ENCODE measurements at regions not wholly inside any gene's neighbourhood (a gene's known extent, or its start where the extent isn't known, plus 50 kb on each side); places are given as distances from the start of the nearest gene placed in this dataset.
"Not testable (repeated sequence)": the region's sequence is repeated elsewhere in the genome, so short reads cannot be mapped to it uniquely, and the experiment has no call there.

GRCh38 chrX:9286234-9286633, 178.6 kb upstream of the TBL1X start:
- no peak for TF ChIP-seq CTCF (conservative IDR thresholded peaks at IDR 0.05; ENCODE audit: low read depth, low read length)
- DNase-seq (ENCODE audit: low read depth), result no peak
- no peak overlapping the region for H3K4me3 ChIP-seq (ENCODE audit: low read depth, low read length)

GRCh38 chrX:9291629-9292028, 173.2 kb upstream of the TBL1X start:
- peak; percentile 5 for DNase-seq (ENCODE audit: low read depth)
- TF ChIP-seq CTCF (conservative IDR thresholded peaks at IDR 0.05; ENCODE audit: low read depth, low read length), result no peak
- H3K4me3 ChIP-seq (ENCODE audit: low read depth, low read length), result peak overlapping the region; percentile 45

- no peak for DNase-seq (ENCODE audit: low read depth)
- H3K4me3 ChIP-seq (ENCODE audit: low read depth, low read length), result no peak overlapping the region
- no peak for TF ChIP-seq CTCF (conservative IDR thresholded peaks at IDR 0.05; ENCODE audit: low read depth, low read length)
Measured at GRCh38 chrX:9293051-9293496, 171.8 kb upstream of the TBL1X start.

DNA sequence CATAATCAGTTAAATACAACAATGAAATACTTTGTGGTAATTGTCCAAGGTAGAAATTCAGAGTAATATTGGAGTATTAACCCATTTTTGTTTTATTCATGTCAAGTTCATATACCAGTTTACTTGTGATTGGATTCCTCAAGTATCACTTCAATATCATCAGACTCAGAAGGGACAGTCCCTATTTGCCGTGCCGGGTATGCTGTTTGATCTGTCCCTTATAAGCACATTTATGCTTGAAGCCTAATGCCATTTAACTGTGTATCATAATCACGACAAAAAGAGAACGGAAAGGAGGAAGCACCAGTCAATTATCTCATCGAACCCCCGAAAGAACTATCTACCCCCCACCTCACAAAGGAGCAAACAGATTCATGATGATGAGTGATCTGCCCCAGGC, 171.0 kb upstream of the TBL1X start:
- DNase-seq (ENCODE audit: low read depth), result no peak
- no peak overlapping the region for H3K4me3 ChIP-seq (ENCODE audit: low read depth, low read length)
- TF ChIP-seq CTCF (conservative IDR thresholded peaks at IDR 0.05; ENCODE audit: low read depth, low read length), result no peak

DNA sequence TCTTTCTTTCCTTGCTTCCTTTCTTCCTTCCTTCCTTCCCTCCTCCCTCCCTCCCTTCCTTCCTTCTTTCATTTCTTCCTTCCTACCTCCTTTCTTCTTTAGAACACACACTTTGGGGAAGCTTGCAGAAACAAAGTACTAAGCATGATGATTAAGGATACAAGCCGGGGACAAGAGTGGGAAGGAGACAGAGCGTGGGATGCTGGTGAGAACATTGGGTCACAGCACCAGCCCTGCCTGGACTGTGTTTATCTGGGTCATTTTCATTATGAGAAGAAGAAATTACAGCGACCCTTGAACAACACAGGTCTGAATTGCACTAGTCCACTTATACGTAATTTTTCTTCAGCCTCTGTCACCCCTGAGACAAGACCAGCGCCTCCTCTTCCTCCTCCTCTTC, 169.3 kb upstream of the TBL1X start:
- no peak for DNase-seq (ENCODE audit: low read depth)

DNA sequence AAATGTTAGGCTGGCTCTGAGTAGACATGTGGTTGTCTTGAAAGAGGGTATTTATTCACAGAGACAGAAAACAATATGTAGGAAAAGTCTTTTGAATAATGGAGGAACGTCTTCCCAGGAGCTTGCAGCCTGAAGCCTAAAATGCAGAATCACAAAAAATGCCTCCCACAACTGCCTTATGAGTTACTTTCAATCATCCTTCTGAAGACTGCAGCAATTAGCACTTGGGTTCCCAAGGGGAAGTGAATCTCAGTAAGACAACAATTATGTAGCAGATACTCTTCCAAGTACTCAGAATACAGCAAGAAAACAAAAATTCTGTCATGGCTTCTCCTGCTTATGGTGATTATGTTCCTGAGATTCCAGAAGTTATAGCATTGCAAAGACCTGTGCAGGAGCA, 166.6 kb upstream of the TBL1X start:
- no peak overlapping the region for H3K4me3 ChIP-seq (ENCODE audit: low read depth, low read length)
- DNase-seq (ENCODE audit: low read depth), result no peak
- no peak for TF ChIP-seq CTCF (conservative IDR thresholded peaks at IDR 0.05; ENCODE audit: low read depth, low read length)

More for the DNA sequence above, 169.3 kb upstream of the TBL1X start:
- TF ChIP-seq CTCF (conservative IDR thresholded peaks at IDR 0.05; ENCODE audit: low read depth, low read length), result no peak
- no peak overlapping the region for H3K4me3 ChIP-seq (ENCODE audit: low read depth, low read length)

- H3K4me3 ChIP-seq (ENCODE audit: low read depth, low read length); DNase-seq (ENCODE audit: low read depth): not testable (repeated sequence)
Measured at GRCh38 chrX:9299681-9300080, 165.2 kb upstream of the TBL1X start.

GRCh38 chrX:9301836-9302235, 163.0 kb upstream of the TBL1X start:
- no peak for DNase-seq (ENCODE audit: low read depth)
- H3K4me3 ChIP-seq (ENCODE audit: low read depth, low read length), result no peak overlapping the region

More at GRCh38 chrX:9301836-9302235, 163.0 kb upstream of the TBL1X start:
- TF ChIP-seq CTCF (conservative IDR thresholded peaks at IDR 0.05; ENCODE audit: low read depth, low read length), result no peak

Data from choroid plexus epithelial cell (primary cell).